GM12873 (cell line): ENCODE measurements at regions not wholly inside any gene's neighbourhood (a gene's known extent, or its start where the extent isn't known, plus 50 kb on each side); places are given as distances from the start of the nearest gene placed in this dataset.

Source experiments
- TF ChIP-seq, protein P1 (sequence below): IDR thresholded peaks from 2 replicates; pipeline ENCODE4 v1.5.1; 2012; ENCODE audit warnings: low read depth, mild to moderate bottlenecking, moderate library complexity, low read length, control low read depth; ENCODE audit not compliant: insufficient read depth; ENCODE audit errors: missing control alignments

DNA sequence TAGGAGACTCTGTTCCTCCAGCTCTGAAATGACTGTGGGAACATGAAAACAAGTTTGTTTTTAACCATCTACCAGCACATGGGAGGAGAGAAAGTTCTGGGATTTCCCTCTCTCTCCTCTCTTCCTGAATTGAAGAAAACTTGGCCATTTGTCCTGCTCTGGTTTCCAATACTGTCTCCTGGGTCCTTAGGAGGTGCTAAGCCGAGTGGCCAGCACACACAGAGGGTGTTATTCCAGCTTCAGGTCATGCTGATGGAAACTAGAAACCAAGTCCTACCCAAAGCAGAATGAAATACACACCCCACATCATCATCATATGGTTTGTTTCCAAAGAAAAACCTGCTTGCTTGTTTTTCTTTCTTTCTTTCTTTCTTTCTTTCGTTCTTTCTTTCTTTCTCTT lies 172.7 kb downstream of the RPLP1 start:
- TF ChIP-seq, protein P1, sequence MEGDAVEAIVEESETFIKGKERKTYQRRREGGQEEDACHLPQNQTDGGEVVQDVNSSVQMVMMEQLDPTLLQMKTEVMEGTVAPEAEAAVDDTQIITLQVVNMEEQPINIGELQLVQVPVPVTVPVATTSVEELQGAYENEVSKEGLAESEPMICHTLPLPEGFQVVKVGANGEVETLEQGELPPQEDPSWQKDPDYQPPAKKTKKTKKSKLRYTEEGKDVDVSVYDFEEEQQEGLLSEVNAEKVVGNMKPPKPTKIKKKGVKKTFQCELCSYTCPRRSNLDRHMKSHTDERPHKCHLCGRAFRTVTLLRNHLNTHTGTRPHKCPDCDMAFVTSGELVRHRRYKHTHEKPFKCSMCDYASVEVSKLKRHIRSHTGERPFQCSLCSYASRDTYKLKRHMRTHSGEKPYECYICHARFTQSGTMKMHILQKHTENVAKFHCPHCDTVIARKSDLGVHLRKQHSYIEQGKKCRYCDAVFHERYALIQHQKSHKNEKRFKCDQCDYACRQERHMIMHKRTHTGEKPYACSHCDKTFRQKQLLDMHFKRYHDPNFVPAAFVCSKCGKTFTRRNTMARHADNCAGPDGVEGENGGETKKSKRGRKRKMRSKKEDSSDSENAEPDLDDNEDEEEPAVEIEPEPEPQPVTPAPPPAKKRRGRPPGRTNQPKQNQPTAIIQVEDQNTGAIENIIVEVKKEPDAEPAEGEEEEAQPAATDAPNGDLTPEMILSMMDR = no peak

DNA sequence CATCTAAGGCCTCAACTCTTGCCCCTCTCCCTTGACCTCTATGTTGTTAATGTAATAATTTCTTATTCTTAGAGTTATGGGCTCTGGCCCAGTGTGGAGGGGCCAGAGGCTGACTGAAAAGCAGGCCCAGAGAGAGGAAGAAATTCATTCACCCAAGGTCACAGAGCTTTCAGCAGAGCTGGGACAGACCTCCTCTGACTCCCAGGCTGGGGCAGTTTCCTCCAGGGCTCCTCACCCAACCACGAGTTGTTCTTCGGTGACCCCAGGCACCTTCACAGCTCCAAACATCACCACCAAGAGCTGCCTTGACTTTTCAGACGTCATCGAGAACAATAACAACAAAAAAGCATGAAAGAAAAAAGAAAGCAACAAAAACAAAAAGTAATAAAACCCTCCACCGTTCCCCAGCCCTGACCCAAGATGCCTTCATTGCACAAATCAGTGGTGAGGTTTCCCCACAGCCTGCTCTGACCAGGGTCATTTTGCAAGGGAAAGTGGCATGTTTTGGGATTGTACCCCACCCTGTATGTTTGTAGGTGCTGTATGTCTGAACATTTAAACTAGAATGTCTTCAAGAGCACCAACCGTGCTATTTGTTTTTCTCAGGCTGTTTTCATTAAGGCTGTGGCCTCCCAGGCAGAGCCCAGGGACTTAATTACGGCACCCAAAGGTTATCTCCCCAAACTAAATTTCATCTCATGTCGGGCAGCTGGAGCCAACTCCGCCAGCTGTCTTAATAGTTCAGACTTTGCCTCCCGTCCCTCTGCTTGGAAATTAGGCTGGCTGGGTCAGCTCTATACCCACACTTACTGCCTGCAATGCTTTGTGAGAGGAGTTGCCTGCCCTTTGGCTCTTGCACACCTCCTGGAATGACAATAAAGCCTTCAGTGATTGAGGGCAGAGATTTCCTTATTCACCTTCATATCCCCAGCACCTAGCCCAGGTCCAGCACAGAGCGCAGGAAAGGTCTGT lies 173.8 kb downstream of the RPLP1 start:
- TF ChIP-seq, protein P1 = no peak

DNA sequence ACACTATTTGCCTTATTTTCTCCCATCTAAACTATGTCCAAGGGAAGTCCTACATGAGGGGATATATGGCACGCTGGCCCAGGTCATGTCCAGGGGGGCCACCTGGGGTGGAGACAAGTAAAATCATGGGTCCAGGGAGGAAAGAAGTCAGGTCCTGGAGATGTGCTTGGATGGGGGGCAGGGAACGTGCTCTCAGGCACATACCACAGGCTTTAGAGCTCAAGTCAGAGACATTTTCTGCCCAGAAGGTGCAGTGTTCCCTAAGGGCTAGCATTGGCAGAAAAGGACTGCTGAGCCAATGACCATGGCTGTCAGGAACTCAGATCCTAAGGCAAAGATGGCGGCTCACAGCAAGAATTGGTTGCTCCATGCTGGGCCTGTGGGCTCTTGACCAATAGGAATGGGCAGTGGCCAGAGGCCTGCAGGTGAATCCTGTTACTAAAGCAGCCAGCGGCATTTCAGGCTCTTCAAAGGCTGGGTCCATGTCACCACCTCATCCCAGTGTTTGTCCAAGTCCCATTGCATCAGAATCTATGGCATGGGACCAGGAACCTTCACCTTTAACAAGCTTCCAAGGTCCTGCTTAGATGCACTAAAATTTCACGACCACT lies 175.0 kb downstream of the RPLP1 start:
- TF ChIP-seq, protein P1 = no peak

DNA sequence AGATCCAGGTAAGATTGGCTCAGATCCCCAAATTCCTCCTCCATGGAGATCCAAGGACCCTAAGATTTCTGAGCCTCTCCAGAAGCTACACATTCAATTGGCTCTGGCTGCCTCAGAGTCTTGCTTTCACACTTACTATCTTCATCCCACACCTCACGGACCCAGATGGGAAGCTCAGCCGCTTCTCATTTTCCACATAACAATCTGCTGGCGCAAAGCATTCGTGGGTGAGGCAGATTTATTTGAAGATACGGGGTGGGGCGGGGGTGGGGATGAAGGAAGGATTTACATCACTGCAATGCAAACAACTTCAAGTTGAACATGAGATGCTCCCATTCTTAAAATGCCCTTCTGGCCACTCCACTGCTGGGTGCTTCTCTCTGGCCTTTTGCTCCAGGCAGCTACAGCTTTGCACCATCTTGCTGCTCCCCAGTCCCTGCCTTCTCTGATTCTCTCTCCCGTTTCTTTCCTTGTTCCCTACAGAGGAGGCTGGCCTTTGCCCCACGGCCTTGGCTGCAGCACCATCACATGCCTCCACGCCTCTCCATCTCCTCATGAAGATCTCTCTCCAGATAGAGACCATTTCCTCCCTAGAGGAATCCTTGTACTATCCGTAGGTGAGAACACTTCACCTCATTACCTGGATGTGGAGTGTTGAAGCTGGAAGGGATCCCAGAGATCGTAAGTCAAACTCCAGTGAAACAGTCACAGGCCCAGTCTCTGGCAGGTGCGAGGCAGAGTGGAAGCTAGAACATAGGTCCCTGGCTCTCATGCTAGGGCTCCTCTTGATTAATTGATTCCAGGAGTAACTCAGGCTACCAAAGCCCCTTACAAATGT lies 175.9 kb downstream of the RPLP1 start:
- TF ChIP-seq, protein P1 = no peak

DNA sequence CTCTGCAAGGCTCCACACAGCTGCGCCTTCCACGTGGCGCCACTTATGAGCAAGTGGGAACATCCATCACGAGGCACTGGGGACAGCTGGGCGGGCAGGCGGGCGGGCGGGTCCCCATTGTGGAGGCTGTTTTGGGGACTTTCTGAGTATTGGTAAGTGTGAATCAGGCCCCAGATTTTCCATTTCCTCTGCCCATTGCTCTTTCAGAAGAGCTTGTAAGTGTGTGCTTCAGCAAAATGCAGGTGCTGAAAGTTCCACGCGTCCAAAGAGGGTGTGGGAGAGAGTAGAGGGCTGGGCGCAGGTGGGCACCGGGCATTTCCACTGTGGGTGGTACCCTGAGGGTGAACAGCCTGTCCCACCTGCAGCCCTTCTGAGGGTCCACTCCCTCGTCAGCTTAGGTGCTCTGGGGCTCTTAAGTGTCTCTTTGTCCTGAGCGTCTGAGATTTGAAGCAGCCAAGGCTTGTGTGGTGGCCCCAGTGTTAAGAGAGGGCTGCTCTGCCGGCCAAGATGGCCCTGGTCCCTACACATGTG lies 177.1 kb downstream of the RPLP1 start:
- TF ChIP-seq, protein P1 = no peak

DNA sequence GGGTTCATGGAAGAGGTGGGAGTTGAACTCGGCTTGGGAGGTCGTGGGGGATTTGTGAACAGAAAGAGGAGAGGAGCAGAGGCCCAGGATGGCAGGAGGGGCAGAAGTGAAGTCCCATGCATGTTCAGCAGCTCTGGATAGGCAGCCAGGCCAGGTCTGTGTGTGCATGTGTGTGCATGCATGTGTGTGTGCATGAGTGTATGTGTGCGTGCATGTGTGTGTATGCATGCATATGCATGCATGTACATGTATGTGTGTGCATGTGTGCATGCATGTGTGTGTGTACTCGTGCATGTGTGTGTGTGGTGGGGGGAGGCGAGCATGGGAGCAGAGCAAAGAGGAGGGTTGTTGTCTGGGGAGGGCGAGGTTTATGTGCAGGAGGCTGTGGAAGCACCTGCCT lies 178.4 kb downstream of the RPLP1 start:
- TF ChIP-seq, protein P1 = no peak
